ENCODE measurements at regions not wholly inside any gene's neighbourhood (a gene's known extent, or its start where the extent isn't known, plus 50 kb on each side); places are given as distances from the start of the nearest gene placed in this dataset.

GRCh38 chr11:104301776-104302175, 137.8 kb upstream of the PDGFD start:
- no peak overlapping the region for H3K27ac ChIP-seq
- H3K4me1 ChIP-seq, result no peaks in the 10 kb centered on the region
- no peaks in the 10 kb centered on the region for H3K9me3 ChIP-seq
- TF ChIP-seq CTCF (IDR thresholded peaks at IDR 0.05 in 8 of 11, conservative IDR thresholded peaks at IDR 0.05 in 3 of 11) (no peak), POLR2A (IDR thresholded peaks at IDR 0.05) (no peak), POLR2AphosphoS5 (IDR thresholded peaks at IDR 0.05) (no peak)
- H3K27me3 ChIP-seq (replicated peaks in 1 of 7), result no peaks in the 10 kb centered on the region
- H3K36me3 ChIP-seq, result no peaks in the 10 kb centered on the region
- intact Hi-C loops (cut with DNase I; ENCODE audit: low total_unique reads), result no loop called here
- H3K4me3 ChIP-seq, result no peak overlapping the region
- 61 to 81% (median 67%) methylated on average over 1 of the region's 1 CpG for WGBS, 5 donors
- DNase-seq, result no peak

GRCh38 chr11:104291646-104292045, 127.7 kb upstream of the PDGFD start:
- Histone ChIP-seq H3K36me3 (no peaks in the 10 kb centered on the region), H3K4me3 (no peak overlapping the region), H3K27ac (no peak overlapping the region), H3K9me3 (no peaks in the 10 kb centered on the region), H3K27me3 (replicated peaks in 1 of 7) (no peaks in the 10 kb centered on the region), H3K4me1 (no peaks in the 10 kb centered on the region)
- no peak for DNase-seq
- 69 to 82% (median 72%) methylated on average over 2 of the region's 2 CpGs for WGBS, 5 donors
- TF ChIP-seq POLR2A (IDR thresholded peaks at IDR 0.05) (no peak), CTCF (IDR thresholded peaks at IDR 0.05 in 8 of 11, conservative IDR thresholded peaks at IDR 0.05 in 3 of 11) (no peak), POLR2AphosphoS5 (IDR thresholded peaks at IDR 0.05) (no peak)
- intact Hi-C loops (cut with DNase I; ENCODE audit: low total_unique reads), result no loop called here

GRCh38 chr11:104286129-104286528, 122.2 kb upstream of the PDGFD start:
- TF ChIP-seq POLR2A (IDR thresholded peaks at IDR 0.05) (no peak), CTCF (IDR thresholded peaks at IDR 0.05 in 8 of 11, conservative IDR thresholded peaks at IDR 0.05 in 3 of 11) (no peak), POLR2AphosphoS5 (IDR thresholded peaks at IDR 0.05) (no peak)
- no peaks in the 10 kb centered on the region for H3K4me1 ChIP-seq
- H3K27me3 ChIP-seq (replicated peaks in 1 of 7), result no peaks in the 10 kb centered on the region
- WGBS, 5 donors, result 58 to 86% (median 69%) methylated on average over 1 of the region's 1 CpG
- no peaks in the 10 kb centered on the region for H3K9me3 ChIP-seq
- H3K36me3 ChIP-seq, result no peaks in the 10 kb centered on the region
- intact Hi-C loops (cut with DNase I; ENCODE audit: low total_unique reads), result no loop called here
- no peak overlapping the region for H3K4me3 ChIP-seq
- H3K27ac ChIP-seq, result no peak overlapping the region
- no peak for DNase-seq

GRCh38 chr11:104279587-104279986, 115.6 kb upstream of the PDGFD start:
- Histone ChIP-seq H3K4me1 (no peaks in the 10 kb centered on the region), H3K27ac (no peak overlapping the region), H3K4me3 (no peak overlapping the region), H3K9me3 (no peaks in the 10 kb centered on the region), H3K36me3 (no peaks in the 10 kb centered on the region), H3K27me3 (replicated peaks in 1 of 7) (no peaks in the 10 kb centered on the region)
- intact Hi-C loops (cut with DNase I; ENCODE audit: low total_unique reads), result no loop called here
- no peak for TF ChIP-seq CTCF (IDR thresholded peaks at IDR 0.05 in 8 of 11, conservative IDR thresholded peaks at IDR 0.05 in 3 of 11)
- no peak for TF ChIP-seq POLR2AphosphoS5 (IDR thresholded peaks at IDR 0.05)
- no peak for TF ChIP-seq POLR2A (IDR thresholded peaks at IDR 0.05)
- DNase-seq, result no peak
